ENCODE measurements at regions not wholly inside any gene's neighbourhood (a gene's known extent, or its start where the extent isn't known, plus 50 kb on each side); places are given as distances from the start of the nearest gene placed in this dataset.
"Not testable (repeated sequence)": the region's sequence is repeated elsewhere in the genome, so short reads cannot be mapped to it uniquely, and the experiment has no call there.

DNA sequence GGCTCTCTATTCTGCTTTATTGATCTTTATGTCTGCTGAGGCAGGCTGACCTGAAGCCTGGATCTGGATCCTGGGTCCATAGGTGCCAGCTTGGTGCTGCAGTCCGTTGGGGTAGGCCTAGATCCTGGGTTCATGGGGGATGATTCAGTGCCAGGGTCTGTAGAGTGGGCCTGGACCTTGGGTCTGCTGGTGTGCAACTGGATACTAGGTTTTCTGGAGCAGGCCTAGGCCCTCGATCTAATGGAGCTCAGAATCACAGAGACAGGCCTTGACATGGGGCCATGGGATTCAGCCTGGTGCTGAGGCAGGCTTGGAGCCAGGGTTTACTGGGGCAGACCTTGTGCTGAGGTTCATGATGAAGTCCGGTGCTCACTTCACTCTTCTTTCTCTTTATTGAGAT, 358.6 kb downstream of the TEX13C start:
- DNase-seq (ENCODE audit: low spot score): no peak

DNA sequence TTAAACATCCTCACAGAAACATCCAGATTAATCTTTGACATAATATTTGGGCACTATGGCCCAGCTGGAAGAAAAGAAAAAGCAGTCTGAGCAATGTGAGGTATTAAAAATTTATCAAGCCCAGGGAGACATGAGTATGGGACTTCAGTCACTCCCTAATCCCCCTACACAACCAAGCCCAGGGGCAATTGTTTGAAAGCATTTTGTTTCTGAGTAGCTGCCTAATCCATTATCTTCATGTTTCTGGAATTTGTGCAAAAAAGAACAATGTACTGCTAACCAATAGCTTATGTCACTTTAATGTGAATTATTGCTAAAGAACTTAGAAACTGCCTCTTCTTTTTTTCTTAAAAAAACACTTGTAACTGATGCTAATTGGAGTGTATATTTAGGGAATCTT, 360.7 kb downstream of the TEX13C start:
- DNase-seq (ENCODE audit: low spot score): no peak

DNA sequence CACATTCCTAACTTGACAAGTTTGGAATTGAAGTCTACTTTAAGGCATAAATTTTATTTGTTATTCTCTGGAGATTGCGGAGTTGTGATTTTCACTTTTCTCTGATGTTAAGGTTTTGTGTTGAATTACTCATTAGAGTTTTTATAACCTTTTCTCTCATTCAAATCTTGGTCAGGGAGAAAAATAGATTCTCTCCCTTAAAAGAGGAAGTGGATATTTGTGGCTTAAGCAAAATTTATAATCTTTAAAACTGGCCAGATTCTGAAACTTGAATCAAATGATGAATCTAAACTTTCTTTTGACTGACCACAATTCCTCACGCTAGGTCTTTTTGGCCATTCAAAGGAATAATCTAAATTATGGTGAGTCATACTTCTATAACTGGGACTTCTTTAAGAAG, 361.4 kb downstream of the TEX13C start:
- no peak for DNase-seq (ENCODE audit: low spot score)

DNA sequence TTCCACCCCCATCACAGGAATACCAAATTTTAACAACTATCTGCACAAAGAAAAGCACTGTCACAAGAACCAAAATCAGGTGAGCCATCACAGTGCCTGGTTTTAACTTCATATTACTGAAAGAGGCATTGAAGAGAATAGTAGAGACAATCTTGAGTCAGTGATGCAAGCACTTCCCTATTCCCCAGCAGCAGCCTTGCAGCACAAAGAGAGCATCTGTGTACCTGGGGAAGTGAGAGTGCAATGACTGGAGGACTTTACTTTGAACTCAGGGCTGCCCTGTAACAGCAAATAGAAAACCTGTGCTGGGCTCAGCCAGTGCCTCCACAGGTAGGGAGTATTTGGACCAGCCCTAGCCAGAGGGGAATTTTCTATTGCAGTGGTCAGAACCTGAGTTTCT, 361.8 kb downstream of the TEX13C start:
- DNase-seq (ENCODE audit: low spot score): no peak

DNA sequence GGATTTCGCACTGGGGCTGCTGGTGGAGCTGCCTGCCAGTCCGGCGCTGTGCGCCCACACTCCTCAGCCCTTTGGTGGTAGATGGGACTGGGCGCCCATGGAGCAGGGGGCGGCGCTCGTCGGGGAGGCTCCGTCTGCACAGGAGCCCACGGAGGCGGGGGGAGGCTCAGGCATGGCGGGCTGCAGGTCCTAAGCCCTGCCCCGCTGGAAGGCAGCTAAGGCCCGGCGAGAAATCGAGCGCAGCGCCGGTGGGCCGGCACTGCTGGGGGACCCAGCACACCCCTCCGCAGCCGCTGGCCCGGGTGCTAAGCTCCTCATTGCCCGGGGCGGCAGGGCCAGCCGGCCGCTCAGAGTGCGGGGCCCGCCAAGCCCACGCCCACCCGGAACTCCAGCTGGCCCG, 370.9 kb downstream of the TEX13C start:
- DNase-seq (ENCODE audit: low spot score): not testable (repeated sequence)

DNA sequence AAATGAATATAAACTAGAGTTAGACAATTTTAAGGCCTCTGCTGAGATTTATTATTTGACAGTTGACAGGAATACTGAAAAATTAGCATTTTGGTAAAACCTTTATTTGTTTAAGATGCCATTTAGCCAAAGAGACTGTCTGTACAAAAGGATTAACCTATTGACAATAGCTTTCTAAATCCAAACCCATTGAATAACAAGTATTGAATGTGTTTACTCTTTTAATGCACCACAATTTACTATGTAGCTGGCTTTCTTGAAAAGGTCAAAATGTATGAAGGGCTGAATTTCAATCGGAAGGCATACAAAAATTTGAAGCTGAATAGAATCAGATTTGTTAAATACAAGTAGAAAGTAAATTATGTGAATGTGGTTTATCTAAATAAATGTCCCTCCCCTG, 374.5 kb downstream of the TEX13C start:
- DNase-seq (ENCODE audit: low spot score): no peak

DNA sequence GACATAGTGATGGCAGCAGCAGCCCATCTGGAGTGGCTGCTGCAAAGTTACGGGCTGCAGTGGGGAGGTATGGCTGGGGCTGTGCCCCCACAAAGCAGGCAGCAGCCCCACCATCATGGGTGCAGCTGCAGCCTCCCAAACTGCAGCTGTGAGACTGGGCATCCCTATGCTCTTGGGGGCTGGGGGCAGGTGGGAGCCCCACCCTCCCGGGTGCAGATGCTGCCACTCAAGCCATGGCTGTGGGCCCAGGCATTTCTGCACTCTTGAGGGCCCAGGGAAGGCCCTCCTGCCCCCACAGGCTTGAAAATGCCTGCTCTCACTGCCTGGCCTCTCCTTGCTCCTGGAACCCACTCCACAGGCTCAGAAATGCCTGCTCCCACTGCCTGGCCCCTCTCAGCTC, 389.4 kb downstream of the TEX13C start:
- DNase-seq (ENCODE audit: low spot score): no peak

DNA sequence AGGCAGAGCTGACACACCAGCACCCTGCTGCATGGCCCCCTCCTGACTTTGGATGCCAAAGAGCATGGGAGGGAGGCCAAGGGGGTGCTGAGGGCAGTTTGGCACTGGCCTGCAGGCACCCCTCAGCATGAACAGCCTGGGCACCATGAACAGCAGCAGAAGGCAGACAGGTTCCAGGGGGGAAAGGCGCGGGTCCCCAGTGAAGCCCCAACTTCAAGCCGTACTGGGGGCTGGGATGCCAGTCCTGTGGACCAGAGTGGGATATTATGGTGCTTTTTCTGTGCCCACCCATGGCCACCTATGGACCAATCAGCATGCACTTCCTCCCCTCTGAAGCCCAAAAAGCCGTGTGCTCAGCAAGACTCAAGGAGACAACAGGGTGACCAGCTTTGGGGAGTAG, 389.9 kb downstream of the TEX13C start:
- DNase-seq (ENCODE audit: low spot score): no peak

DNA sequence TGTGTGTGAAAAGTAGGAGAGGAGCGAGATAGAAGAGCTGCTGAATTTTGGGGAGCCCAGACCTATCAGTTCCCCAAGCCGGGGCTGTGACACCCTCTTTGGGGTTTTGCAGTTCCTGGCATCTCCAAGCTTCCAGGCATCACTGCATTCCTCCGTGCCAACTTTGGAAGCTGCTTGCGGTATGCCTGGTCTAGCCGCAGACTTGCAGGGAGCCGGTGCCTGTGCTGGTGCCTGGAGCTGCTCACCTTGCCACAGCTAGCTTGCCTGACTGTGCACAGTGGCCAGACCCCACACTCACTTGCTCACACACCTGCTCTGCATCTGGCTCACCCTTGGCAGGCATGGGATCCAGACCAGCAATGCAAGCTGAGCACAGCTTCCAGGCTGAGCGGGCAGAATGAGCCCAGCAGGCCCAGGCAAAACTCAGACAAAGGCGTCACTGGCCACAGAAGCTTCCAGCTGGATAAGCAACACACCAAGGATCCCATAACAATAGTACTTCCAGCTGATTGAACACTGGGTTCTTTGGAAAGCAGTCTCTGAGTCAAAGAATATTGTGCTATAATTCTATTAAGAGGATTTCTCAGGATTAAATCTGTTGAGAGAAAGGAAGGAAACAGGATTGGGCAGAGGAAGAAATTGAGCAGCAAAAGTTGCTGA, 390.9 kb downstream of the TEX13C start:
- no peak for DNase-seq (ENCODE audit: low spot score)

DNA sequence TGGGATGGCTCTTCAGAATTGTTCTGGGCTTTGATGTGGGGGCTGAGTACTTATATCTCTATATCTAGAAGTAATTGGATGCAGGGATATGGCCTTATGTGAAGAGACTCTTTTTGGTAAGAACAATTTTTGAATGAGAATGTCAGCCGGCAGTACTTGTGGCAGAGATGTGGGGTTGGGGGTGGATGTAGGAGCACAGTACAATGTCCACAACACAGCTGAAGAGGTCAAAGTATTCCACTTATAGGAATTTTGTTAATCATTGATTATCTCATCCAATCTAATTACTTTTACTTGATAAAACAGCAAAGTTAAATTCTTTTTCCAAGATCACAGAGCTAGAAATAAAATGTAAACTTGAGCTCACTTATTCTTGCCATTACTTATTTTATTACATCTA, 391.4 kb downstream of the TEX13C start:
- DNase-seq (ENCODE audit: low spot score): no peak

DNA sequence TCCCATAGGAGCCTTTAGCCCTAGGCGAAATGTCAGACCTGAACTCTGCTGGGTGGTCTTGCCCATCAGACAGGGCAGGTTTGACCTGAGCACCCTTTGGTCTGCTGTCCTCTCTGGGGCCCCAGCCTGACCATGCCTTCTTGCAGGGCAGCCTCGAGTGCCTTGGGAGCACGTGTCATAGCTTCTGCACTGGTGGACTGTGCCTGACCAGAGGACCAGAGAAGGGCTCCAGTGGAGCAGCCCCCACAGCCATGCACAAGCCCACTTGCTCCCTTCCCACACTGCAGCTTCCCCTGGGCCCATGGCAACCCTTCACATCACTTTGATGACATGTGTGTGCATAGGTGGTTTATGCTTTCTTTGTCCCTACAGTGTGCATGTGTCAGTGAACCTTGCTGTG, 394.0 kb downstream of the TEX13C start:
- DNase-seq (ENCODE audit: low spot score): no peak

DNA sequence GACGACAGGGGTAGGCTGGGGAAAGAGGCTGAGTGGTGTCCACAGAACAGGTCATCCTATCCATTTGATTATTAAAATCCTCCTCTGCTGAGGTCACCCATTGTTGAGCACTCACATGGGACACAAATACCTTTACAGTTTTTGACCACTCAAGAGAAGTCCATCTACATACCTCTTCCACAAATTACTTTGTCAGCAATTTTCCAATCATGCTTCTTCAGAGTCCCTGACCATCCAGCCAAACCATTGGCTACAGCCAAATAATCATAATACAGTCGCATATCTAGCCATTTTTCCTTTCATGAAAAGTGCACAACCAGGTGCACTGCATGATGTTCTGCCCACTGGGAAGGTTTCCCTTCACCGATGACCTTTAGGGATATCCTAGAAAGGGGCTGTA, 407.4 kb downstream of the TEX13C start:
- DNase-seq (ENCODE audit: low spot score): no peak

DNA sequence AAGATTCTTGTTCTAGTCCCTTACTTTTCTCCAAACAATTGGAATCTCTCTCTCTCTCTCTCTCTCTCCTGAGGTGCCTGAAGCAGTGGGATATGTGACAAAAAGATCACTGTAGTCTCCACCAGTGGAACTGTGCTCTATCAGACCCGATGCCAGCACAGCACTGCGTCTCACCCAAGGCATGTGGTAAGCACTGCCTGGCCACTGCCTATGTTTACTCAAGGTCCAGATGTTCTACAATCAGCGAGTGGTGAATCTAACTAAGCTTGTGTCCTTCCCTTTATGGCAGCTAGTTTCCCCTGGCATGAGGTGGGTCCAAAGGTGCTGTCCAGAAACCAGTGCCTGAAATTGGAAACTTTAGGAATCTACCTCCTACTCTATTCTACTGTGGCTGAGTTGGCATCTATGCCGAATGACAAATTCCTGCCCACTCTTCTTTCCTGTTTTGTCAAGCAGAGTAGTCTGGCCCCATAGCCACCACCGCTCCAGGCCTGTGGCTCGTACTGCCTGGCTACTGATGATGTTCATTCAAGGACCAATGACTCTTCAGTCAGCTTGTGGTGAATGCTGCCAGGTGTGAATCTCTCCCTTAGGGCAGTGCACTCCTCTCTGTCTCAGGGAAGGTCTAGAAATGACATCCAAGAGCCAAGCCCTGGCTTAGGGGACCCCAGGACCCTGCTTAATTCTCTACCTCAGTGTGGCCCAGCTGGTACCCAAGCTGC, 416.5 kb downstream of the TEX13C start:
- no peak for DNase-seq (ENCODE audit: low spot score)

DNA sequence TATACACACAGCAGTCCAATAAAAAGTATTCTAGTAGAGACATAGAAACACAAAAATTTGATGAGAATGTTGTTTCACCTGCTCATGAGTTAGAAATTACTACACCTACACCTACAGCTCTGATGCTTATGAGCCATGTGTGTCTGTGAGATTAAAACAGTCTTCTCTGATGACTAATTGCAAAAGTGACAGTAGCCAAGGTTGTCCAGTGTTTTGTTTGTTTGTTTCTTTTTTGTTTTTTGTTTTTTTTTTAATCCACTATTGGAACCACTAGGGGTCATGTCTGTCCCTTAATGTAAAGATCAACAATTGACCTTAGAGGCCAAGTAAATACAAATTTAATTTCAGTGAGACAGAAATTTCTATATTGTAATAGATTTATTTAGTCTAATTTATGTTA, 423.1 kb downstream of the TEX13C start:
- no peak for DNase-seq (ENCODE audit: low spot score)

DNA sequence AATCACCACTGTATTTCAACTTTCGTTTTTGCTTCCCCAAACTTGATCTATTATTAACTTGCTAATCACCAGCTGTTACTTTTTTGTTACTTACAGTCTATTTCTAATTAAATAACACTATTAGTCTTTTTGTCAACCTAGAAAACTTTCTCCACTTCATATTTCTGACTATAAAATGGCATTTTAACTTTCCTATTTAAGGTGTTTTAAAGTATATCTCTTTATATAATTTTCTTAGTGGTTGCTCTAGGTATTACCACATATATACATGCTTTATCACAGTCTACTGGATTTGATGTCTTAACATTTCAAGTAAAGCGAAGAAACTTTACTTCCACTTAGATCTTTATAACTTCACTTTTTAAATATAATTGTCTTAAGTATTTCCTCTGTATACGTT, 421.2 kb downstream of the DCAF12L2 start:
- no peak for DNase-seq (ENCODE audit: low spot score)

DNA sequence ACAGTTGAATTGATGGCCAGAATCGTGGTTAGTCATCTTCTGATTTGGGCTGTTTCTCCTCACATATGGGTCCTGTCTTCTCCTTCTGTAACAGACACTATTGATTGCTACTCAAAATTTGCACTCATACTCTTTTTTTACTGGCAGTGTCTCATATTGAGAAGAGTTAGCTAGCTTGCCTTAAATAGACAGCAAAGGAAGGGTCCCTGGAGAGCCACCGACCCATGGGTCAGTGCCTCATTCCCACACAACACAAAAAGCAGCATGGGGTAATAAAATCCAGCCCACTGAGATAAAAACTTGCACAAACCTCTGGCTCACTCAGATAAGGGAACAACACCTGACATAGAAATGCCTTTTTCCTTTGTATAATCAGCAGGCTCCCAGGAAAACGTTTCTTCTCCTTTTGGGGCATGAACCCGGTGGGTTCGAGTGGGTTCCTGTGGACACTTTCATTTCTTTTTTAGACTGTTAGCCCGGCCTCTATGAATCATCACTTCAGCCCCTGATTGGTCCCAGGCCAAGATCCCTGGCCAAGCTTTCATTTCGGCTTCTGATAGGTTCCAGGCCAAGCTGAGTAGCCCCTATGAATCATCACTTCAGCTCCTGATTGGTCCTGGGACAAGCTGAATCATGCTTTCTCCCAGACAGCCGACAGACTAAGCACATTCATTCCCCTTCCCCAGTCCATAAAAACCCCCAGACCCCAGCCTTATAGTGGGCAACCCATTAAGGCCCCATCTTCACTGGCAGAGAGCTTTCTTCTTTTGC, 408.1 kb downstream of the DCAF12L2 start:
- no peak for DNase-seq (ENCODE audit: low spot score)

DNA sequence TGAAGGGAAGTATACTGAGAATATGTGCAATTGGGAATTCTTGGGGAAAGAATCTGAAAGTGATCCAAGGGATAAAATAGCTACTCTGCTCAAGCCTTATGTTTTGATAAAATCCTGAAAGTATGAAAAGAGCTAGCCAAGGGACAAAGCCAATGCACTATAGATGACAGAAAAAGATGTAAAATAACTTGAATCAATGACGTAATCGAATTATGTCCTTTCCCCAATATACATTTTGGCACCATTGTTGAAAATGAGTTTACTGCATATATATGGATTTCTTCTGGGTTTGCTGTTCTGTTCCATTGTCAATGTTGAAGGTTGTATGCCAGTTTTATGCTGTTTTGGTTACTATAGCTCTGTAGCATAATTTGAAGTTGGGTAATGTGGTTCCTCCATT, 407.3 kb downstream of the DCAF12L2 start:
- no peak for DNase-seq (ENCODE audit: low spot score)

DNA sequence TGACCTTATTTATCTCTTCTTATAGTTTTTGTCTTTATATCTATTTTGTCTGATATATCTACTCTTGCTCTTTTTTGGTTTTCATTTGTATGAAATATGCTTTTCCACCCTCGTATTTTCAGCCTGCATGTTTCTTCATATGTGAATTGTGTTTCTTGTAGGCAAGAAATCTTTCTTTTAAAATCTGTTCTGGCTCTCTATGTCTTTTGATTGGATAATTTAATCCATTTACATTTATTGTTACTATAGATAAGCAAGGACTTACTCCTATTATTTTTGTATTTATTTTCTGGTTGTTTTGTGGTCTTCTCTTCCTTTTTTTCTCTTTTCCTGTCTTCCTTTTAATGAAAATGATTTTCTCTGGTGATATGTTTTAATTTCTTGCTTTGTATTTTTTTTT, 403.1 kb downstream of the DCAF12L2 start:
- DNase-seq (ENCODE audit: low spot score): no peak

DNA sequence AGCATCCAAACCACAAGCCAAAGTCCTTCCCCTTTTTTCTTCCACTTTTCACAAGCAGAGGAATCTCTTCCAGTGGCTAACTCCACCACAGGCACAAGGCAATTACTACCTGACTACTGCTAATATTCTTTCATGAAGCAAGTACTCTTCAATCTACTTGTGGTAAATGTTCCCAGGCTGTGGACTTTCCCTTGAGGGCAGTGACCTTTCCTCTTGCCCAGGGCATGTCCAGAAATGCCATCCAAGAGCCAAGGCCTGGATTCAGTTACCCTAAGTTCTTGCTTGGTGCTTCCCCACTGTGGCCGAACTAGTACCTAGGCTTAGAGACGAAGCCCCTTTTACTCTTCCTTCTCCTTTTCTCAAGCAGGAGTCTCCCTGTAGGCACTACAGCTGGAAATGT, 400.7 kb downstream of the DCAF12L2 start:
- DNase-seq (ENCODE audit: low spot score): no peak

DNA sequence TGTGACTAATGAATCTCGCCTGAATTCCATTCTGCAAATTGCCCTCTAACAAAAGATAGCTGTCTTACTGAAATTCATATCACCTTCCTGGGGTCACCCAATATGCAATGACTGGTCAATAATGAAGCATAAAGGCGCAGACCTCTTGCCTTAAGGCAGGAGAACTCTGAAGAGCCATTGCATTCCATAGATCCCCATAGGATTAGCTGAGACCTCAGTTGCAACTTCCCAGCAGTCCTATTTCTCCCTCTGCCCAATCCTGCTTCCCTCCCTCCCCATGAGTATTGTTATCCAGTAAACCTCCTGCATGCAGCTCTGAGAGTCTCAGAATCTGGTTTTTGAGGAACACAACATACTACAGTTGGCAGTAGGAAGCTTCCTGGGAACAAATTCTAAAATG, 396.5 kb downstream of the DCAF12L2 start:
- no peak for DNase-seq (ENCODE audit: low spot score)

DNA sequence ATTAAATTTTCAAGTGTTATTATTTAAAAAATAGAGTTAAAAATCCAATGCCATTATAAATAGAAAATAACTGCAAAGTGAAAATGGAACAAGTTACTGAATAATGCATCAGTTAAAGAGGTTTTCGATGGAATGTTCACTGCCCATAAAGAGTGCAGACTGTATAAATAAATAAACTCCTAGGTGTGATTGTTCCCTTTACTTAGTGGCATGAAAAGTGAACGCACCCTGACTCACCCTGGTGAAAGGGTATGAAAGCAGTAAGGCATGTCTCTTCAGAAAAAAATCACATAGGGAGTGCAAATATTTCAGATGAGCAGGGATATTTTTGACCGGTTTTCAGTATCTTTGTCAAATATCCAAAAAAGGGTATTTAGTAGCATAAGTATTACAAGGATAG, 387.8 kb downstream of the DCAF12L2 start:
- no peak for DNase-seq (ENCODE audit: low spot score)

DNA sequence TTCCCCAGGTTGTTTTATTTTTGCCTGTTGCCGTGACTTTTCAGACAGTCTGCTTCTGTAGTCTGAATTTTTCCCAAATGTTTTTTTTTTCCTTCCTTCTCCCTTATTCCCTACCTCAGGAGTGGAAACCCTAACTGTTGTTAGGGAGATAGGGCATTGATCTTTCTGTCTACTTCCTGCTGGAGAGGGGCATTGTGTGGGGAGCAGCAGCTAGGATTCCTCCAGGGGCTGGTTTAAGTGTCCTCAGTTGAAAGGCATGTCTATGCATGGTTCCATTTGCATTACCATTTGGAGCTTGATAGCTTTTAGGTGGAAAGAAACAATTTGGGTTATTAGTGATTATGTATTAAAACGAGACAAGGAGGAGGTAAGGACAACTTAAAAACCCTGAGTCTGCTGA, 383.9 kb downstream of the DCAF12L2 start:
- DNase-seq (ENCODE audit: low spot score): no peak

DNA sequence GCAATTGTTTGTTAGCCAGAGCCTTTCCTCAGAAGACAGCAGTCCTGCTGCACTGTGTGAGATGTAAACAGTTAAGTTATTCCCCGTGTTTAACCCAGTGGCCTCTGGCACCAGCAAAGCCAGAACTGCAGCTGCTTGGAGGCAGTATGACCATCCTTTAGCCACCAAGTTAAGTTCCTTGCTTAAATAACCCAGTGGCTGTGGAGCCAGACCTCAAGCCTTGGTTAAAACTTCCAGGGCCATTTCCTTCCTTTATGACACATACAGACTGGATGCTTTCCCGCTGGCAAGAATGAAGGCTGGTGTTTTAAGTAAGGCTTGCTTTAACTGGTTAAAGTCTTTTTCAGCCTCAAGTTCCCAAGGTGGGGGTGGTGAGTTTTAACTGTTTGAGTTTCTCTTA, 379.8 kb downstream of the DCAF12L2 start:
- DNase-seq (ENCODE audit: low spot score): no peak

Data from left forelimb (tissue), 1 donor.